OCI-M2 (cell line): ENCODE measurements at regions not wholly inside any gene's neighbourhood (a gene's known extent, or its start where the extent isn't known, plus 50 kb on each side); places are given as distances from the start of the nearest gene placed in this dataset.
"Not testable (repeated sequence)": the region's sequence is repeated elsewhere in the genome, so short reads cannot be mapped to it uniquely, and the experiment has no call there.

Experiments used
- DNase-seq: peaks from one replicate; lab custom pipeline; 2025; ENCODE audit not compliant: unreplicated experiment; lab: John Stamatoyannopoulos, UW

DNA sequence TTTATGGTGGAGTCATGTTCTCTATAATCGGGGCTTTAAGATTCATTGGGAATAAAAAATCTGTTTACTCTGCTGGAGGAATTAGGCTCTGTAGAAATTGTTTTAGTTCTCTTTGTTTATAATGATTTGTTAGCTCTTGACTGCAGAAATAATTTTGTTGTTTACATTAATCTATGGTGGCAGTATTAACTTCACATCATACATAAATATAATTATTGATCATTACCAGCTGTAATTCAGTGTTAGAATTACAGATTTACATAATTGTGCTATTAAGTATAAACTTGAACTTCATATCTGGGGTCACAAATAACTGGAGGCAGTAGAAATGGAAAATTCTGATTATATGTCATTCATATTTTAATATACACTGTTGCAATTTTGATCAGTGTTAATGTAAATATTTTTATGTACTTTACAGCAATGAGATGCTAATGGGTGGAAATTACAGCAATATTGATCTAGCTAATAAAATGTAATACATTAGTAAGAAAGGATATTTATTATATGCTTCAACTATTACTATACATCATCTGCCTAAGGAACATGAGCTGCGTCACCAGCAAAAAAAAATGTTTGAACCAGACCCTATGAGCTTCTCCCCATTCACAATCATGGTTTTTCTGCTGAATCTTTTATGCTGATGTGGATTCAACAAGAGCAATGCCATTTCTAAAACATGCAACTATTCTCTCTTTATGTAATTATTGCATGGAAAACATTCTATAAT lies 846.6 kb downstream of the NR2F1-AS1 start:
- no peak for DNase-seq

GRCh38 chr5:92730486-92730885 lies 850.5 kb downstream of the NR2F1-AS1 start:
- DNase-seq, result no peak

- no peak for DNase-seq
Measured at GRCh38 chr5:92729088-92729487, 851.9 kb downstream of the NR2F1-AS1 start.

DNA sequence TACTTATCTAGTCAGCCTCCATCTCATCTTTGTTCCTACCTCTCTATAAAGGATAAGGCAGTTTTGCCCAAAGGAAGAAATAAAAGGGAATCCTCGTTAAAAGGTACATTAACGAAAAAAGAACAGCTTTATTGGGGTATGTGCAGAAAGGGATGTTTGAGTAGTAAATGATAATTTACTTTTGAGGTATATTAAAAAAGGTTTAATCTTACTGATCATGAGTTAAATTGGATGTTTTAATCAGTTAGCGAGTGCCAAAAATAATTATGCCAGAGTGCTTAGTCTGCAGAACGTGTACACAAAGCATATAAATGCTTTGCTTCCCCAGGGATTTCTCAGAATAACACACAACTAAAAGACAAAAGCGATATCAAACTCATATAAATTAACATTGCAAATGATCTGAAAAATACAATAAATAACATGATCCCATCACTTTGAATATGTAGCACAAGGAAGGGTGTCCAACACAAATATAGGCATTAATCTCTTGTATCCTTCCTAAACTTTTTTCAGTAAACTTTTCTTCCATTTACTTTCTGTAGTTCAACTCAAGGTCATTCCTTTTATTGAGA lies 865.0 kb downstream of the NR2F1-AS1 start:
- DNase-seq, result no peak

- DNase-seq, result no peak
Measured at GRCh38 chr5:92713826-92714225, 867.2 kb downstream of the NR2F1-AS1 start.

DNA sequence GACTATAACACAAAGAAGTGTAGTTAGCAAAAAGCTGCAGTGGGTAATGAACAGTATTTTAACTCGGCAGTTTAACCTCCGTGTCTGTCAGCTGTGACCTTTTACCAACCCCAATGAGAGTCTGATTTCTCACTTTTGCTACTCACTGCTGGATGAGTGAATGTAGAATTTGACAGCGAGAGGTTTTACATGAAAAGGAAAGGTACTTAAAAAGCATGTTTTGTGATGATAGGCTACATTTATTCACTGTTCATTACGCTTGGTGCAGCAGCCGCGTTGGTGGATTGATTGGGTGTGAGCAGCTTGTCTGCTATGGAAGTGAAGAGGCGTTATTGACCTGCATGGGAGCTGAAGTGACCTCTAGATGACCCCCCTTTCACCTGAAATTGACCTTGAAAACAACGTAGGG lies 867.7 kb downstream of the NR2F1-AS1 start:
- no peak for DNase-seq

GRCh38 chr5:92711956-92712355 lies 869.1 kb downstream of the NR2F1-AS1 start:
- DNase-seq, result no peak

- DNase-seq, result no peak
Measured at GRCh38 chr5:92704590-92704989, 876.4 kb downstream of the NR2F1-AS1 start.

DNA sequence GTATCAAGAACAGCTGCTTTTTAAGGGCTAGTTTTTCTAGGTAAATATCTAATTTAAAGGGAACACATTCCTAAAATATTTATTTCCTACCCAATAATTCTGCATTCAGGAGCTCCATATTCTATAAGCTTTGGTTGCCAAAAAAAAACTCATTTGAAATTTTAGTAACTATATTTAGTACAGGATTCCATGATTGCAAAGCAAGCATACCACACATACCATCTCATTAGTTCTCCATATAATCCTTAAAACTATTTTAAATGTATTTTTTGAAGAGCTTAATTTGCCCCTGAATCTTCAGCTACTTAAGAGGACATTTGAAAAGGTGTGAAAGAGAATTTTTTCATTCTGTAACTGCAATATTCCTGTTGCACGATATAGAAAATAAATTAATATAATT lies 877.0 kb downstream of the NR2F1-AS1 start:
- no peak for DNase-seq

DNA sequence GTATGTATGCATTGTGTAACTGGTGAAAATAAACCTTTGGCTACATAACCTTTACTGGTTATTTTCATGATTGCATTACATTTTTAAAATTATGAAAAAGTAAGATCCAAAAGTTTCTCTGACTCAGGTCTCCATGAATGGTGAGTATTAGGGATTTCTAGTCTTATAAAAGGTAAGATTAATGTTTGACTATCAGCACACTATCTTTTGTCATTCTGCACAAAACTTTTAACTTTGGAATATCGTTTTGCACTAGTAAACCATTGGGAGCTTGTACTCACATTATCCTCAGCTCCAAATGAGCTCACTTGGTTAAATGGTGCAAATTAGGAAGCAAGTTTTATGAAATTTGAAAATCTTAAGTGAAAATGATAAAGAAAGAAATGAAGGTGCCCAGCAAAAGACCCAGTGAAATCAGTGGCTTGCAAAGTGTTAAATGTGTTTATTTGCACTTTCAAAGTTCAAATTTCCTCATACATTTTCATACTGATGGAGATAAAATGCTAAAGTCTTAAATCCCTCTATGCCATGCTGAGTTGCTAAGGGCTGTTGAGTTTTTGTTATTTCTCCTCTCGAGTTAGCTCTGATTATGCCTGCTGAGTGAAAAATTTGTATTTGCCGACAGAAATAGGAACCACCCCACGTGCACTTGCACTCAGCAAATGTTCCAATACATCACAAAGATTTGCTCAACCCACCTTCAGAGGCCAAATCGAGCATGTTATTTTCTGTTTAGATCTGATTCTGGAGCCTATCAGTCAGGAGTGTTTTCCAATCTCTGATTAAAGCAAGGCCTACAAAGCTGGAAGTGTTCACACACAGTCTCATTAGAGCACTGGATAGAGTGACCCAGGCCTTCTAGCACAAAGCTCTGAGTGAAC lies 885.7 kb downstream of the NR2F1-AS1 start:
- no peak for DNase-seq

GRCh38 chr5:92694067-92694466 lies 887.0 kb downstream of the NR2F1-AS1 start:
- no peak for DNase-seq

GRCh38 chr5:92691955-92692354 lies 889.1 kb downstream of the NR2F1-AS1 start:
- not testable (repeated sequence) for DNase-seq

DNA sequence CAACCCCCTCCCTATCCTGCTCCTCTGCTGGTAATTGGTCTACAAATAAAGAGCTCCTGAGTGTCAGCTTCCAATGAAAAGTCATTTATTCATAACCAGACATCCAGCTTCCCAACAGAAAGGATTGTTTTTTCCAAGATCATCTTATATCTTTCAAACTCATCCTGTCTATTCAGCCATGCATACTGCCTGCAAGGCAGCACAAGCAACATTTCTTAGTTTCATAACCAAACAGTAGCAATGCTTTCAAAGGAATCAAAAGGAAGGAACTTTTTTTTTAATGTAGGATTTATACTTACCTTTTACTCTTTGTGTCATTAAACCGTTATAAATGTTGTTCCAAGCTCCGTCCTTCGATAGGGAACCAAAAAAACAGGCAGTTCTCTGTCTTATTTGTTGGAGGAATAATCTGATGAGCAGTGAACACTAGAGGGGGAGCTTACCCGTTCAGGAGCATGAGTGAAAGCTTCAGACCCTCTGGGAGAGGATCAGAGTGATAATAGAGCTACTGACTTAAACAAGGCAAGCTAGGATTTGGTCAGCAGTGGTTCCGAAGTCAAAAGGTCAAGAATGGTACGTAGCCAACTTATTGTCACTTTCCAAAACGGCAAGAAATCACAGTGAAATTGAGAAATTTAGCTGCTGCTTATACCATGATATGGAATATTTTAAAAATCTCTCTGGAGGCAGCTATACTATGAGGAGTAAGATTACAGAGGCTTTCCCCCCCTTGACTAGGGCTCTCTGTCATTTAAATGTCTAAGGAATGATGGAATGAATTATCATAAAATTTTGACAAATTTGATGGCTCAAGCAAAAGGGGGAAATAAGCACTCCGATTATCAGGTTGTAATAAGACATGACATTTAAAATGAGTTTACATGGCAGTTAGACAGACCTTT lies 892.9 kb downstream of the NR2F1-AS1 start:
- peak; percentile 6 for DNase-seq

DNA sequence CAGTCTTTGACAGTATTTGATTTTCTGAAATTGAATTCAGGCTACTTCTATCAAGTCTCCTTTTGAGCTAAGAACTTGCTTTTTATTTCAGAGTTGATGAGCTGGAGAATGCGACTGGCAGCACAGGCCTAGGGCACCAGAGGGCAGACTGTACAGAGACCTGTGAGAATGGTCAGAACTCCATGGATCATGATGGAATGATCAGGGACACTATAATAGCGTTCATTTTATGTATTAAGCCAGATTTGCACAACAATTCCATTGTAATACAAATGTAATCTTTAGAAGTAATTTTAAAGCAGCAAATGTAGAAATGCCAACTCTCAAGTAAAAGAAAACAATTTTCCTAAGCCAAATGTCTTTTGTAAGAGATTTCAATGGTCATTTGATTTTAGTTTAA lies 902.4 kb downstream of the NR2F1-AS1 start:
- no peak for DNase-seq

DNA sequence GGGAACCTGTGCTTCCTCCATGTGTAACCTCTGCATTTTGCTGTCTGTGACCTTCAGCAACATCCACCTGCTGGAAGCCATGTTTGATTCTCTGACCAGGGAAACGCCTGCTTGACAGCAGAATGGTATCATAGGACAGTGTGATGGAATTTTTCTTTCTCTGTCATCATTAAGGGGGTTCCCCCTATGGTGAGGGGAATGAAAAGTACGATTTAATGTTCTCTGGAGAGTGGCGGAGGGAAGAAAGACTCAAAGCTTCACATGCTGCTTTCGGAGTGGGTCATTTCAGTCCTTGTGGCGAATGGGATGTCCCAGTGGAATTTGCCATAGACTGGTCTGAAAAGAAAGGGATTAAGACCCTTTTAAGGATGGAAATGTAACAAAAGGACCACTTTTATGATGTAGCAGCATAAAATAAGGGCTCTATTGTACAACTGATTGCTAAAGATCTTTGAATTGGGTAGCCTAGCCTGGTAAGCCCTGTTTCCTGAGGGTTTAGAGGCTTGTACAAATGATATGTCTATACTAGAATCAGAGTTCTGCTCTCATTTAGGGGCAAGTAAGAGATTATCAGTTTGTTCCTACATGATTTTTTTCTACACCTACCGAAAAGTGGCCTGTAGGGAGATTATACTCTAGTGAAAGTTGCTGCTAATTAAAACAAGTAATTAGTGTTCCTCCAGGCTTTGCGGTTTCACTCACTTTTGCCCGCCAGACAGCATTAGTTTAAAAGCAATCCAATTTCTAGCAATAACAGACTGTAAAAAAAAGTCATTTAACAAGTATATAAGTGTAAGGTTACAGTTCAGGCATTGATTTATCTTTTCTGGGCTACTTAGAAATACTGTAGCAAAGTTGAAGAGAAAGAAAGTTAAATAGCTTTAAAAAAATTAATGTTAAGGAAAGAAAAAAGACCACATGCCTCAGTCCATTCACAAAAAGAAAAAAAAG lies 904.5 kb downstream of the NR2F1-AS1 start:
- DNase-seq, result no peak

- DNase-seq, result no peak
Measured at GRCh38 chr5:92674321-92674720, 906.7 kb downstream of the NR2F1-AS1 start.

DNA sequence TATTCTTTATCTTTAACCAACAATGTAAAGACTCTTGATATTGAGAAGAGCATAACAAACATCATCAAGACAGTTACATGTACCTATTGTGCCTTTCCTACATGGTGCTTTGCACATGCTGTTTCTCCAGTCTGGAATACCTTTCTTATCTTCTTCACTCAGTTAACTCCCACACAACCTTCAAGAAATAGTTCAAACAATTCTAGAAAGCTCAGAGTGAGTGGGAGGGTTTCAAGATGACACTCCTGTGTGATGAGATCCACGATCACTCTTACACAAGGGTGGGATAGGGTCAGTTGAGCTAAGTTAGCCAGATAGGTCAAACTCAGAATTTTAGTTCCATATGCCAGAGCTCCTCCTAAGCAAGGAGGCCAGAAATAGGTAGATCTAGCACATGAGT lies 915.5 kb downstream of the NR2F1-AS1 start:
- DNase-seq, result no peak

DNA sequence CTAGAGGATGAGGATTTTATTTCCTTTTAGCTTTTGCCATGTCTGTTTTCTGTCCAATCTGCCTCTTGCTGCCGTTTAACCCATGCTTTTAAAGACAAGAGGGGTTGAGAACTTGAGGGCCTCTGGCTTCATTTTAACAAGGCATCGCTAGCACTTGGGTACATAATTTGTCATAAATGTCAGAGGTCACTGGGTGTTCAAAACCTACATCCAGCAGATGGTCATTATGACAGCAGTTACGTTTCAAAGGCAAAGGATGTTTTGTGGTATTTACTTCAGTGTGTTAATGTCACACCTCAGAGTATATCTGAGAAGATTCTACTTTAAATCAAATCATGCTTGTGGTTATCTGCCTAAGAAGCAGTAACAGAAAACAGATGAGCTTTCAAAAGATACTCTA lies 918.3 kb downstream of the NR2F1-AS1 start:
- DNase-seq, result no peak

- no peak for DNase-seq
Measured at GRCh38 chr5:92659246-92659645, 921.8 kb downstream of the NR2F1-AS1 start.

- DNase-seq, result not testable (repeated sequence)
Measured at GRCh38 chr5:92654601-92655000, 926.4 kb downstream of the NR2F1-AS1 start.
